Endothelial cell of umbilical vein (primary cell): ENCODE measurements at regions not wholly inside any gene's neighbourhood (a gene's known extent, or its start where the extent isn't known, plus 50 kb on each side); places are given as distances from the start of the nearest gene placed in this dataset.

ENCODE experiments used
- BruUV-seq: library from RNA; stranded (reverse); fragments of 400-500 nt; replicated peaks from 2 replicates; lab custom pipeline; 2021; lab: Mats Ljungman, UMichigan
- CTCF ChIA-PET: fragments of 300-600, 350-600 bp; sonication (Branson Sonifier 250); formaldehyde crosslinking; loops from one replicate; lab custom pipeline; 2021; ENCODE audit warnings: antibody characterized with exemption, inconsistent platforms; lab: Charles Lee
- POLR2A ChIA-PET: fragments of 300-600, 350-600 bp; sonication (Branson Sonifier 250); formaldehyde crosslinking; loops from one replicate; lab custom pipeline; 2021; ENCODE audit warnings: antibody characterized with exemption, inconsistent platforms; lab: Charles Lee
- DNase-seq: peaks from one replicate; pipeline ENCODE4 v3.0.0-alpha.2; 2011; ENCODE audit warnings: low read depth, low spot score
- FAIRE-seq: peaks from 2 replicates; lab custom pipeline; 2011; peaks lifted over from hg19 to GRCh38; lab: Jason Lieb, UNC
- H2AFZ ChIP-seq: 2 replicates; pipeline ENCODE4 v1.6.0; 2012; ENCODE audit warnings: low read depth, low read length, control low read depth, inconsistent platforms
- H3K27ac ChIP-seq: 2 replicates; pipeline ENCODE4 v1.5.1; 2011; ENCODE audit warnings: low read depth, mild to moderate bottlenecking, control low read depth, low read length, moderate library complexity; ENCODE audit not compliant: insufficient read depth
- H3K27me3 ChIP-seq, 2 experiments: 2 replicates each; pipeline versions ENCODE4 v1.6.0 to v1.6.1; 2011; ENCODE audit warnings: low read length in 2 of 2, mixed read lengths in 1 of 2; ENCODE audit not compliant: control insufficient read depth in 2 of 2, insufficient read depth in 2 of 2
- H3K36me3 ChIP-seq, 2 experiments: 2 replicates in 1 of 2; 3 replicates in 1 of 2; pipeline ENCODE4 v1.5.1; 2011; ENCODE audit warnings: low read length in 2 of 2, mild to moderate bottlenecking in 1 of 2, moderate library complexity in 1 of 2; ENCODE audit not compliant: control insufficient read depth in 2 of 2, insufficient read depth in 2 of 2; ENCODE audit errors: extremely low read depth in 1 of 2
- H3K4me1 ChIP-seq: 3 replicates; pipeline ENCODE4 v1.5.1; 2011; ENCODE audit warnings: mild to moderate bottlenecking, low read length; ENCODE audit not compliant: control insufficient read depth, insufficient read depth; ENCODE audit errors: extremely low read depth
- H3K4me2 ChIP-seq: 2 replicates; pipeline ENCODE4 v1.6.1; 2011; ENCODE audit warnings: low read length, control low read depth, mixed read lengths; ENCODE audit not compliant: insufficient read depth
- H3K4me3 ChIP-seq, 3 experiments: fragments of 200-600 bp in 1 of 3; sonication (generic), shearing (Covaris generic) in 1 of 3; replicated peaks in 1 of 3; 2 replicates each; pipeline ENCODE4 v1.5.1; 2011 to 2016; ENCODE audit warnings: control low read depth in 3 of 3, low read length in 3 of 3, mild to moderate bottlenecking in 2 of 3, inconsistent platforms in 1 of 3, low read depth in 1 of 3, moderate library complexity in 1 of 3; ENCODE audit not compliant: insufficient read depth in 1 of 3
- H3K79me2 ChIP-seq: 2 replicates; pipeline ENCODE4 v1.6.0; 2012; ENCODE audit warnings: low read length, inconsistent platforms; ENCODE audit not compliant: control insufficient read depth, insufficient read depth
- H3K9ac ChIP-seq: replicated peaks from 2 replicates; pipeline ENCODE3; 2011; ENCODE audit warnings: low read length, control low read depth; ENCODE audit not compliant: insufficient read depth; ENCODE audit errors: extremely low read depth
- H3K9me1 ChIP-seq: replicated peaks from 3 replicates; pipeline ENCODE4 v1.6.0; 2011; ENCODE audit warnings: mild to moderate bottlenecking, low read length; ENCODE audit not compliant: control insufficient read depth, insufficient read depth; ENCODE audit errors: extremely low read depth
- H3K9me3 ChIP-seq: replicated peaks from 2 replicates; pipeline ENCODE4 v1.5.1; 2012; ENCODE audit warnings: low read length, inconsistent platforms; ENCODE audit not compliant: control insufficient read depth, insufficient read depth
- H4K20me1 ChIP-seq: replicated peaks from 2 replicates; pipeline ENCODE3; 2011; ENCODE audit warnings: mild to moderate bottlenecking, low read length; ENCODE audit not compliant: control insufficient read depth, insufficient read depth; ENCODE audit errors: extremely low read depth
- CTCF ChIP-seq, 2 donors: IDR thresholded peaks; 1 replicate in 1 of 2; 2 replicates in 1 of 2; pipeline ENCODE4 v1.5.1; 2011; ENCODE audit warnings: low read length in 2 of 2, mild to moderate bottlenecking in 2 of 2, moderate library complexity in 2 of 2, control low read depth in 1 of 2, inconsistent platforms in 1 of 2, low read depth in 1 of 2; ENCODE audit not compliant: insufficient read depth in 1 of 2; ENCODE audit errors: extremely low read depth in 1 of 2
- EZH2 ChIP-seq: IDR thresholded peaks from 2 replicates; pipeline ENCODE4 v1.6.1; 2012; ENCODE audit warnings: borderline replicate concordance, low read depth, mild to moderate bottlenecking, moderate library complexity, low read length, inconsistent platforms; ENCODE audit not compliant: severe bottlenecking
- FOS ChIP-seq: IDR thresholded peaks from 2 replicates; pipeline ENCODE4 v1.6.1; 2011; ENCODE audit warnings: mild to moderate bottlenecking, low read length, moderate library complexity, borderline replicate concordance; ENCODE audit not compliant: insufficient read depth
- GATA2 ChIP-seq: IDR thresholded peaks from 2 replicates; pipeline ENCODE4 v1.7.0; 2011; ENCODE audit warnings: low read depth, mild to moderate bottlenecking, moderate library complexity, mixed read lengths, low read length; ENCODE audit not compliant: insufficient read length, insufficient read depth
- JUN ChIP-seq: IDR thresholded peaks from 2 replicates; pipeline ENCODE4 v1.6.1; 2011; ENCODE audit warnings: borderline replicate concordance, low read depth; ENCODE audit not compliant: insufficient read length, insufficient read depth
- MAX ChIP-seq: IDR thresholded peaks from 2 replicates; pipeline ENCODE4 v1.6.1; 2011; ENCODE audit not compliant: insufficient read depth, insufficient read length
- MYC ChIP-seq: IDR thresholded peaks from one replicate; pipeline ENCODE4 v1.6.1; 2011; ENCODE audit warnings: mild to moderate bottlenecking, low read depth, low read length
- POLR2A ChIP-seq: IDR thresholded peaks from 2 replicates; pipeline ENCODE4 v1.6.1; 2012; ENCODE audit warnings: low read depth, mild to moderate bottlenecking, control low read depth, low read length
- POLR2AphosphoS5 ChIP-seq: IDR thresholded peaks from 2 replicates; pipeline ENCODE4 v1.6.1; 2012; ENCODE audit warnings: low read depth, mild to moderate bottlenecking, control low read depth, low read length, moderate library complexity; ENCODE audit not compliant: insufficient read depth
- dilution Hi-C: fragments of 300-500 bp; cut with MboI; formaldehyde crosslinking; loops from one replicate; pipeline ENCODE4 v1.15.0; 2019; ENCODE audit warnings: low sequenced_read_pairs; ENCODE audit not compliant: extremely low pct_ligation_motif_present
- intact Hi-C: fragments of 100-400 bp; cut with micrococcal nuclease; formaldehyde crosslinking; loops from one replicate; pipeline ENCODE4 v1.10.0; 2022

- Histone ChIP-seq H3K9me1 (no peaks in the 10 kb centered on the region), H3K9ac (no peak overlapping the region), H3K9me3 (no peaks in the 10 kb centered on the region), H3K4me1 (peaks cover 12% of the 10 kb centered on the region), H3K27ac (no peak overlapping the region), H3K4me3 (no peak overlapping the region), H4K20me1 (no peaks in the 10 kb centered on the region), H2AFZ (no peak overlapping the region), H3K79me2 (no peaks in the 10 kb centered on the region), H3K4me2 (no peak overlapping the region), H3K27me3 (no peaks in the 10 kb centered on the region), H3K36me3 (no peaks in the 10 kb centered on the region)
- ChIA-PET CTCF (no interaction called here), POLR2A (no interaction called here)
- DNase-seq (no peak), FAIRE-seq (no peak)
- BruUV-seq = no TSS peak
- dilution Hi-C loops (no loop called here), intact Hi-C loops (no loop called here)
- TF ChIP-seq MAX (no peak), CTCF (IDR thresholded peaks at IDR 0.05; ENCODE audit: extremely low read depth in 1 of 2, insufficient read depth in 1 of 2, low read depth in 1 of 2, low read length in 2 of 2) (no peak), POLR2A (no peak), FOS (no peak), POLR2AphosphoS5 (no peak), MYC (no peak), GATA2 (no peak), EZH2 (no peak), JUN (no peak)
Measured at GRCh38 chr2:210956101-210956500, 399.7 kb downstream of the CPS1 start.
